Activated naive CD4-positive, alpha-beta T cell treated with anti-CD3 and anti-CD28 coated beads, Interleukin-2, amount 10 ng/mL, durations not matched to agents 7 days and 5 days (primary cell): ENCODE measurements at regions not wholly inside any gene's neighbourhood (a gene's known extent, or its start where the extent isn't known, plus 50 kb on each side); places are given as distances from the start of the nearest gene placed in this dataset.

Experiments used
- CTCF ChIA-PET: fragments of 350-600 bp; sonication (Branson Sonifier 250); formaldehyde crosslinking; loops from one replicate; lab custom pipeline; 2021; ENCODE audit warnings: antibody characterized with exemption; lab: Charles Lee
- DNase-seq: peaks from one replicate; pipeline ENCODE4 v3.0.0-alpha.2; 2020
- H3K27ac Mint-ChIP-seq: one replicate; pipeline ENCODE4 v1.8.0; 2021; ENCODE audit warnings: mild to moderate bottlenecking, moderate library complexity, mixed read lengths
- H3K27me3 Mint-ChIP-seq: one replicate; pipeline ENCODE4 v1.8.0; 2021; ENCODE audit warnings: mild to moderate bottlenecking, mixed read lengths
- H3K36me3 Mint-ChIP-seq: one replicate; pipeline ENCODE4 v1.8.0; 2021; ENCODE audit warnings: mixed read lengths
- H3K4me1 Mint-ChIP-seq: one replicate; pipeline ENCODE4 v1.8.0; 2021; ENCODE audit warnings: mixed read lengths
- H3K4me3 Mint-ChIP-seq: one replicate; pipeline ENCODE4 v1.8.0; 2021; ENCODE audit warnings: mild to moderate bottlenecking, moderate library complexity, mixed read lengths
- H3K9me3 Mint-ChIP-seq: one replicate; pipeline ENCODE4 v1.8.0; 2021; ENCODE audit warnings: mixed read lengths

GRCh38 chr10:131724891-131725580, 175.8 kb upstream of the PPP2R2D start:
- Mint-ChIP-seq H3K27me3 (no peaks in the 10 kb centered on the region), H3K9me3 (no peaks in the 10 kb centered on the region), H3K4me3 (no peak overlapping the region), H3K27ac (no peak overlapping the region), H3K4me1 (no peaks in the 10 kb centered on the region), H3K36me3 (no peaks in the 10 kb centered on the region)
- no peak for DNase-seq
- CTCF ChIA-PET: no interaction called here

GRCh38 chr10:131725581-131726069, 175.2 kb upstream of the PPP2R2D start:
- no peaks in the 10 kb centered on the region for H3K36me3 Mint-ChIP-seq
- H3K27me3 Mint-ChIP-seq: no peaks in the 10 kb centered on the region
- DNase-seq: no peak
- no peak overlapping the region for H3K27ac Mint-ChIP-seq
- H3K4me3 Mint-ChIP-seq: no peak overlapping the region
- H3K9me3 Mint-ChIP-seq: no peaks in the 10 kb centered on the region
- no peaks in the 10 kb centered on the region for H3K4me1 Mint-ChIP-seq
- CTCF ChIA-PET: no interaction called here

GRCh38 chr10:131726076-131726880, 174.5 kb upstream of the PPP2R2D start:
- Mint-ChIP-seq H3K27ac (no peak overlapping the region), H3K9me3 (no peaks in the 10 kb centered on the region), H3K36me3 (no peaks in the 10 kb centered on the region), H3K4me1 (no peaks in the 10 kb centered on the region), H3K4me3 (no peak overlapping the region), H3K27me3 (no peaks in the 10 kb centered on the region)
- CTCF ChIA-PET: interaction anchor here (0.8 kb wide), 1 partner anchor 272 kb away, joined by 3 read pairs; no protein-coding TSS in a partner anchor
- DNase-seq: no peak

- CTCF ChIA-PET: interaction anchor here (0.6 to 0.8 kb wide), 2 partner anchors 273 to 286 kb away, joined by 3 read pairs; no protein-coding TSS in a partner anchor
- H3K27ac Mint-ChIP-seq: no peak overlapping the region
- H3K36me3 Mint-ChIP-seq: no peaks in the 10 kb centered on the region
- DNase-seq: no peak
- no peaks in the 10 kb centered on the region for H3K27me3 Mint-ChIP-seq
- no peaks in the 10 kb centered on the region for H3K4me1 Mint-ChIP-seq
- no peak overlapping the region for H3K4me3 Mint-ChIP-seq
- no peaks in the 10 kb centered on the region for H3K9me3 Mint-ChIP-seq
Observed at GRCh38 chr10:131726967-131727366, 173.8 kb upstream of the PPP2R2D start.

GRCh38 chr10:131727560-131727959, 173.2 kb upstream of the PPP2R2D start:
- no peak for DNase-seq
- Mint-ChIP-seq H3K36me3 (no peaks in the 10 kb centered on the region), H3K9me3 (peaks cover 4% of the 10 kb centered on the region), H3K4me1 (no peaks in the 10 kb centered on the region), H3K4me3 (no peak overlapping the region), H3K27ac (no peak overlapping the region), H3K27me3 (no peaks in the 10 kb centered on the region)
- CTCF ChIA-PET: interaction anchor here (0.6 kb wide), 1 partner anchor 287 kb away, joined by 3 read pairs; no protein-coding TSS in a partner anchor

- H3K36me3 Mint-ChIP-seq: no peaks in the 10 kb centered on the region
- H3K27ac Mint-ChIP-seq: no peak overlapping the region
- H3K9me3 Mint-ChIP-seq: peaks cover 6% of the 10 kb centered on the region
- DNase-seq: no peak
- no peaks in the 10 kb centered on the region for H3K4me1 Mint-ChIP-seq
- CTCF ChIA-PET: no interaction called here
- no peaks in the 10 kb centered on the region for H3K27me3 Mint-ChIP-seq
- H3K4me3 Mint-ChIP-seq: no peak overlapping the region
Observed at GRCh38 chr10:131728286-131729228, 172.3 kb upstream of the PPP2R2D start.

GRCh38 chr10:131729361-131729760, 171.4 kb upstream of the PPP2R2D start:
- Mint-ChIP-seq H3K4me3 (no peak overlapping the region), H3K36me3 (no peaks in the 10 kb centered on the region), H3K9me3 (peaks cover 6% of the 10 kb centered on the region), H3K27ac (no peak overlapping the region), H3K4me1 (no peaks in the 10 kb centered on the region), H3K27me3 (no peaks in the 10 kb centered on the region)
- no peak for DNase-seq
- CTCF ChIA-PET: no interaction called here

GRCh38 chr10:131729938-131730660, 170.7 kb upstream of the PPP2R2D start:
- no peak overlapping the region for H3K4me3 Mint-ChIP-seq
- no peak for DNase-seq
- no peaks in the 10 kb centered on the region for H3K27me3 Mint-ChIP-seq
- peaks cover 6% of the 10 kb centered on the region for H3K9me3 Mint-ChIP-seq
- H3K27ac Mint-ChIP-seq: no peak overlapping the region
- no peaks in the 10 kb centered on the region for H3K36me3 Mint-ChIP-seq
- H3K4me1 Mint-ChIP-seq: no peaks in the 10 kb centered on the region
- CTCF ChIA-PET: no interaction called here

GRCh38 chr10:131730771-131731497, 169.9 kb upstream of the PPP2R2D start:
- no peak for DNase-seq
- no peak overlapping the region for H3K4me3 Mint-ChIP-seq
- no peak overlapping the region for H3K27ac Mint-ChIP-seq
- CTCF ChIA-PET: no interaction called here
- no peaks in the 10 kb centered on the region for H3K27me3 Mint-ChIP-seq
- H3K36me3 Mint-ChIP-seq: no peaks in the 10 kb centered on the region
- peaks cover 6% of the 10 kb centered on the region for H3K9me3 Mint-ChIP-seq
- no peaks in the 10 kb centered on the region for H3K4me1 Mint-ChIP-seq

- no peak overlapping the region for H3K27ac Mint-ChIP-seq
- no peaks in the 10 kb centered on the region for H3K4me1 Mint-ChIP-seq
- no peaks in the 10 kb centered on the region for H3K36me3 Mint-ChIP-seq
- CTCF ChIA-PET: no interaction called here
- no peak overlapping the region for H3K4me3 Mint-ChIP-seq
- DNase-seq: no peak
- H3K9me3 Mint-ChIP-seq: peaks cover 6% of the 10 kb centered on the region
- no peaks in the 10 kb centered on the region for H3K27me3 Mint-ChIP-seq
Observed at GRCh38 chr10:131731780-131732630, 168.8 kb upstream of the PPP2R2D start.

GRCh38 chr10:131732631-131733127, 168.1 kb upstream of the PPP2R2D start:
- no peak for DNase-seq
- Mint-ChIP-seq H3K27me3 (no peaks in the 10 kb centered on the region), H3K9me3 (peaks cover 6% of the 10 kb centered on the region), H3K4me3 (no peak overlapping the region), H3K27ac (no peak overlapping the region), H3K4me1 (no peaks in the 10 kb centered on the region), H3K36me3 (no peaks in the 10 kb centered on the region)
- CTCF ChIA-PET: no interaction called here

- Mint-ChIP-seq H3K4me1 (no peaks in the 10 kb centered on the region), H3K9me3 (peaks cover 6% of the 10 kb centered on the region), H3K4me3 (no peak overlapping the region), H3K36me3 (no peaks in the 10 kb centered on the region), H3K27me3 (no peaks in the 10 kb centered on the region), H3K27ac (no peak overlapping the region)
- DNase-seq: no peak
- CTCF ChIA-PET: no interaction called here
Observed at GRCh38 chr10:131733596-131733995, 167.2 kb upstream of the PPP2R2D start.
